ENCODE measurements at regions not wholly inside any gene's neighbourhood (a gene's known extent, or its start where the extent isn't known, plus 50 kb on each side); places are given as distances from the start of the nearest gene placed in this dataset.

- DNase-seq (ENCODE audit: low read depth) = no peak
These were observed 314.1 kb upstream of the LRIG3 start for GRCh38 chr12:59234391-59234790.

- DNase-seq (ENCODE audit: low read depth) = no peak
These were observed 310.0 kb upstream of the LRIG3 start for GRCh38 chr12:59230334-59230733.

GRCh38 chr12:59219148-59219547 lies 298.8 kb upstream of the LRIG3 start:
- DNase-seq (ENCODE audit: low read depth) = no peak

GRCh38 chr12:59196989-59197388 lies 276.7 kb upstream of the LRIG3 start:
- no peak for DNase-seq (ENCODE audit: low read depth)

- no peak for DNase-seq (ENCODE audit: low read depth)
These were observed 274.5 kb upstream of the LRIG3 start for GRCh38 chr12:59194794-59195193.

- DNase-seq (ENCODE audit: low read depth) = no peak
These were observed 273.3 kb upstream of the LRIG3 start for GRCh38 chr12:59193476-59194050.

- no peak for DNase-seq (ENCODE audit: low read depth)
These were observed 271.1 kb upstream of the LRIG3 start for GRCh38 chr12:59191372-59191771.

GRCh38 chr12:59186451-59186850 lies 266.1 kb upstream of the LRIG3 start:
- no peak for DNase-seq (ENCODE audit: low read depth)

GRCh38 chr12:59185295-59185694 lies 265.0 kb upstream of the LRIG3 start:
- DNase-seq (ENCODE audit: low read depth) = no peak

GRCh38 chr12:59182658-59183455 lies 262.6 kb upstream of the LRIG3 start:
- DNase-seq (ENCODE audit: low read depth) = no peak

GRCh38 chr12:59182191-59182590 lies 261.9 kb upstream of the LRIG3 start:
- peak; percentile 41 for DNase-seq (ENCODE audit: low read depth)

GRCh38 chr12:59181196-59181777 lies 261.0 kb upstream of the LRIG3 start:
- DNase-seq (ENCODE audit: low read depth) = no peak

- no peak for DNase-seq (ENCODE audit: low read depth)
These were observed 258.9 kb upstream of the LRIG3 start for GRCh38 chr12:59179231-59179630.

GRCh38 chr12:59173695-59174094 lies 253.4 kb upstream of the LRIG3 start:
- DNase-seq (ENCODE audit: low read depth) = no peak

- DNase-seq (ENCODE audit: low read depth) = no peak
These were observed 248.3 kb upstream of the LRIG3 start for GRCh38 chr12:59168647-59169046.

- no peak for DNase-seq (ENCODE audit: low read depth)
These were observed 246.2 kb upstream of the LRIG3 start for GRCh38 chr12:59166457-59166856.

- no peak for DNase-seq (ENCODE audit: low read depth)
These were observed 244.9 kb upstream of the LRIG3 start for GRCh38 chr12:59164991-59165718.

- DNase-seq (ENCODE audit: low read depth) = no peak
These were observed 243.9 kb upstream of the LRIG3 start for GRCh38 chr12:59164226-59164625.

- no peak for DNase-seq (ENCODE audit: low read depth)
These were observed 238.4 kb upstream of the LRIG3 start for GRCh38 chr12:59158681-59159080.

- DNase-seq (ENCODE audit: low read depth) = no peak
These were observed 237.8 kb upstream of the LRIG3 start for GRCh38 chr12:59158066-59158465.

- no peak for DNase-seq (ENCODE audit: low read depth)
These were observed 235.1 kb upstream of the LRIG3 start for GRCh38 chr12:59155448-59155847.

- DNase-seq (ENCODE audit: low read depth) = no peak
These were observed 230.9 kb upstream of the LRIG3 start for GRCh38 chr12:59151243-59151642.
